ENCODE measurements at regions not wholly inside any gene's neighbourhood (a gene's known extent, or its start where the extent isn't known, plus 50 kb on each side); places are given as distances from the start of the nearest gene placed in this dataset.

GRCh38 chr22:48084729-48085050 lies 1322.2 kb downstream of the TBC1D22A start:
- Histone ChIP-seq H3K27me3 (peaks cover 0 to 13% (median 0%) of the 10 kb centered on the region in 4 donors), H3K36me3 (no peaks in the 10 kb centered on the region), H3K9me3 (no peaks in the 10 kb centered on the region), H3K4me3 (no peak overlapping the region), H3K27ac (no peak overlapping the region), H3K4me1 (peaks cover 3 to 10% (median 9%) of the 10 kb centered on the region in 3 donors)
- TF ChIP-seq CTCF (IDR thresholded peaks at IDR 0.05) (no peak), POLR2A (IDR thresholded peaks at IDR 0.05) (no peak)
- intact Hi-C loops (cut with DNase I) = no loop called here
- WGBS, 2 donors = 38 to 76% methylated on average over 4 to 5 of the region's 11 CpGs
- DNase-seq = no peak

- 50 to 72% methylated on average over 8 to 10 of the region's 13 CpGs for WGBS, 2 donors
- Histone ChIP-seq H3K4me3 (no peak overlapping the region), H3K9me3 (no peaks in the 10 kb centered on the region), H3K27me3 (peaks cover 0 to 13% (median 0%) of the 10 kb centered on the region in 4 donors), H3K4me1 (peaks cover 0 to 5% (median 4%) of the 10 kb centered on the region in 3 donors), H3K36me3 (no peaks in the 10 kb centered on the region), H3K27ac (no peak overlapping the region)
- TF ChIP-seq POLR2A (IDR thresholded peaks at IDR 0.05) (no peak), CTCF (IDR thresholded peaks at IDR 0.05) (no peak)
- intact Hi-C loops (cut with DNase I) = no loop called here
- DNase-seq = no peak
Observed at GRCh38 chr22:48084041-48084728, 1321.7 kb downstream of the TBC1D22A start.

- 66 to 68% methylated on average over 7 to 10 of the region's 10 CpGs for WGBS, 2 donors
- intact Hi-C loops (cut with DNase I) = no loop called here
- H3K27me3 ChIP-seq = peaks cover 0 to 13% (median 0%) of the 10 kb centered on the region in 4 donors
Observed at GRCh38 chr22:48083502-48083901, 1321.1 kb downstream of the TBC1D22A start.

GRCh38 chr22:48082284-48082683 lies 1319.8 kb downstream of the TBC1D22A start:
- no peak for DNase-seq
- TF ChIP-seq CTCF (IDR thresholded peaks at IDR 0.05) (no peak), POLR2A (IDR thresholded peaks at IDR 0.05) (no peak)
- Histone ChIP-seq H3K9me3 (no peaks in the 10 kb centered on the region), H3K27me3 (peaks cover 0 to 13% (median 0%) of the 10 kb centered on the region in 4 donors), H3K27ac (no peak overlapping the region), H3K4me1 (no peaks in the 10 kb centered on the region), H3K36me3 (no peaks in the 10 kb centered on the region), H3K4me3 (no peak overlapping the region)
- WGBS, 2 donors = 63 to 90% methylated on average over 2 to 5 of the region's 6 CpGs
- intact Hi-C loops (cut with DNase I) = no loop called here

More at GRCh38 chr22:48083502-48083901, 1321.1 kb downstream of the TBC1D22A start:
- Histone ChIP-seq H3K9me3 (no peaks in the 10 kb centered on the region), H3K4me1 (no peaks in the 10 kb centered on the region), H3K36me3 (no peaks in the 10 kb centered on the region), H3K4me3 (no peak overlapping the region), H3K27ac (no peak overlapping the region)
- TF ChIP-seq CTCF (IDR thresholded peaks at IDR 0.05) (no peak), POLR2A (IDR thresholded peaks at IDR 0.05) (no peak)
- DNase-seq = no peak

GRCh38 chr22:48081281-48081680 lies 1318.8 kb downstream of the TBC1D22A start:
- WGBS, 2 donors = 64 to 83% methylated on average over 2 to 13 of the region's 16 CpGs
- H3K27ac ChIP-seq = no peak overlapping the region
- DNase-seq = no peak
- H3K27me3 ChIP-seq = peaks cover 0 to 23% (median 0%) of the 10 kb centered on the region in 4 donors
- no peaks in the 10 kb centered on the region for H3K4me1 ChIP-seq
- intact Hi-C loops (cut with DNase I) = no loop called here
- H3K9me3 ChIP-seq = no peaks in the 10 kb centered on the region
- no peaks in the 10 kb centered on the region for H3K36me3 ChIP-seq
- TF ChIP-seq POLR2A (IDR thresholded peaks at IDR 0.05) = no peak
- TF ChIP-seq CTCF (IDR thresholded peaks at IDR 0.05) = no peak
- no peak overlapping the region for H3K4me3 ChIP-seq

Data from esophagus squamous epithelium (tissue), 5 donors.